ENCODE measurements at regions not wholly inside any gene's neighbourhood (a gene's known extent, or its start where the extent isn't known, plus 50 kb on each side); places are given as distances from the start of the nearest gene placed in this dataset.

- TF ChIP-seq CTCF (IDR thresholded peaks at IDR 0.05; ENCODE audit: extremely low read depth, insufficient read depth, missing control alignments) = no peak
- in situ Hi-C loops (cut with MboI; ENCODE audit: low pct_unique_long_range_greater_than_20kb, low sequenced_read_pairs, unreplicated experiment) = no loop called here
- DNase-seq (ENCODE audit: low spot score) = no peak
Observed at GRCh38 chr5:133853646-133854365, 114.6 kb downstream of the C5orf15 start.

- no peak for TF ChIP-seq CTCF (IDR thresholded peaks at IDR 0.05; ENCODE audit: extremely low read depth, insufficient read depth, missing control alignments)
- in situ Hi-C loops (cut with MboI; ENCODE audit: low pct_unique_long_range_greater_than_20kb, low sequenced_read_pairs, unreplicated experiment) = no loop called here
- no peak for DNase-seq (ENCODE audit: low spot score)
Observed at GRCh38 chr5:133851521-133851920, 116.9 kb downstream of the C5orf15 start.

- no peak for DNase-seq (ENCODE audit: low spot score)
- in situ Hi-C loops (cut with MboI; ENCODE audit: low pct_unique_long_range_greater_than_20kb, low sequenced_read_pairs, unreplicated experiment) = no loop called here
- no peak for TF ChIP-seq CTCF (IDR thresholded peaks at IDR 0.05; ENCODE audit: extremely low read depth, insufficient read depth, missing control alignments)
Observed at GRCh38 chr5:133850811-133851210, 117.6 kb downstream of the C5orf15 start.

- no peak for TF ChIP-seq CTCF (IDR thresholded peaks at IDR 0.05; ENCODE audit: extremely low read depth, insufficient read depth, missing control alignments)
- in situ Hi-C loops (cut with MboI; ENCODE audit: low pct_unique_long_range_greater_than_20kb, low sequenced_read_pairs, unreplicated experiment) = no loop called here
Observed at GRCh38 chr5:133849116-133849515, 119.3 kb downstream of the C5orf15 start.

GRCh38 chr5:133848341-133848811 is 120.0 kb downstream of the C5orf15 start:
- DNase-seq (ENCODE audit: low spot score) = no peak

More at GRCh38 chr5:133849116-133849515, 119.3 kb downstream of the C5orf15 start:
- DNase-seq (ENCODE audit: low spot score) = no peak

GRCh38 chr5:133847886-133848285 is 120.5 kb downstream of the C5orf15 start:
- in situ Hi-C loops (cut with MboI; ENCODE audit: low pct_unique_long_range_greater_than_20kb, low sequenced_read_pairs, unreplicated experiment) = no loop called here
- no peak for TF ChIP-seq CTCF (IDR thresholded peaks at IDR 0.05; ENCODE audit: extremely low read depth, insufficient read depth, missing control alignments)
- DNase-seq (ENCODE audit: low spot score) = no peak

More at GRCh38 chr5:133848341-133848811, 120.0 kb downstream of the C5orf15 start:
- TF ChIP-seq CTCF (IDR thresholded peaks at IDR 0.05; ENCODE audit: extremely low read depth, insufficient read depth, missing control alignments) = no peak
- in situ Hi-C loops (cut with MboI; ENCODE audit: low pct_unique_long_range_greater_than_20kb, low sequenced_read_pairs, unreplicated experiment) = no loop called here

Data from GM13977 (cell line).